GM12864 (cell line): ENCODE measurements at regions not wholly inside any gene's neighbourhood (a gene's known extent, or its start where the extent isn't known, plus 50 kb on each side); places are given as distances from the start of the nearest gene placed in this dataset.

Source experiments
- DNase-seq: peaks from one replicate; pipeline ENCODE4 v3.0.0-alpha.2; 2011; ENCODE audit warnings: low read depth
- H3K4me3 ChIP-seq: 2 replicates; pipeline ENCODE4 v1.5.1; 2011; ENCODE audit warnings: mild to moderate bottlenecking, low read depth, low read length, control low read depth
- TF ChIP-seq, protein P1 (sequence below): IDR thresholded peaks from 2 replicates; pipeline ENCODE4 v1.5.1; 2011; ENCODE audit warnings: low read depth, mild to moderate bottlenecking, moderate library complexity, low read length, control low read depth, inconsistent platforms; ENCODE audit errors: missing control alignments

DNA sequence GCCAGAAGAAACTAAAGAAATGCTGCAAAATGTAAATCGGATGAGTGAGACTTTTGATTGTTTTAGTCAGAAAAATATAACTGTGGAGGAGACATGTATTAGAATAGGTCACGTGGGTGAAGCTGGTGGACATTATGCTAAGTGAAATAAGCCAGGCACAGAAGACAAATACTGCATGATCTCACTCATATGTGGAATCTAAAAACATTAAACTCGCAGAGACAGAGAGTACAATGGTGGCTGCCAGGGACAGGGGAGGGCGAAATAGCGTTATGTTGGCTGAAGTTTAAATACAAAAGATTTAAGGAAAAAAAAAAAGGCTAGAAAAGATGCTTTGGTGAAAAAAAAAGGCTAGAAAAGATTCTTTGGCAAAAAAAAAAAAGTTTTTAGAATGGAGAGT, 63.5 kb upstream of the HDDC2 start:
- no peak for DNase-seq
- no peak overlapping the region for H3K4me3 ChIP-seq
- TF ChIP-seq, protein P1, sequence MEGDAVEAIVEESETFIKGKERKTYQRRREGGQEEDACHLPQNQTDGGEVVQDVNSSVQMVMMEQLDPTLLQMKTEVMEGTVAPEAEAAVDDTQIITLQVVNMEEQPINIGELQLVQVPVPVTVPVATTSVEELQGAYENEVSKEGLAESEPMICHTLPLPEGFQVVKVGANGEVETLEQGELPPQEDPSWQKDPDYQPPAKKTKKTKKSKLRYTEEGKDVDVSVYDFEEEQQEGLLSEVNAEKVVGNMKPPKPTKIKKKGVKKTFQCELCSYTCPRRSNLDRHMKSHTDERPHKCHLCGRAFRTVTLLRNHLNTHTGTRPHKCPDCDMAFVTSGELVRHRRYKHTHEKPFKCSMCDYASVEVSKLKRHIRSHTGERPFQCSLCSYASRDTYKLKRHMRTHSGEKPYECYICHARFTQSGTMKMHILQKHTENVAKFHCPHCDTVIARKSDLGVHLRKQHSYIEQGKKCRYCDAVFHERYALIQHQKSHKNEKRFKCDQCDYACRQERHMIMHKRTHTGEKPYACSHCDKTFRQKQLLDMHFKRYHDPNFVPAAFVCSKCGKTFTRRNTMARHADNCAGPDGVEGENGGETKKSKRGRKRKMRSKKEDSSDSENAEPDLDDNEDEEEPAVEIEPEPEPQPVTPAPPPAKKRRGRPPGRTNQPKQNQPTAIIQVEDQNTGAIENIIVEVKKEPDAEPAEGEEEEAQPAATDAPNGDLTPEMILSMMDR, result no peak

GRCh38 chr6:125367036-125367782, 65.4 kb upstream of the HDDC2 start:
- TF ChIP-seq, protein P1, result no peak
- no peak overlapping the region for H3K4me3 ChIP-seq
- DNase-seq, result no peak

GRCh38 chr6:125370343-125370742, 68.6 kb upstream of the HDDC2 start:
- TF ChIP-seq, protein P1, result no peak
- no peak overlapping the region for H3K4me3 ChIP-seq
- DNase-seq, result no peak

GRCh38 chr6:125375013-125375412, 73.2 kb upstream of the HDDC2 start:
- TF ChIP-seq, protein P1, result no peak
- DNase-seq, result no peak
- H3K4me3 ChIP-seq, result no peak overlapping the region

DNA sequence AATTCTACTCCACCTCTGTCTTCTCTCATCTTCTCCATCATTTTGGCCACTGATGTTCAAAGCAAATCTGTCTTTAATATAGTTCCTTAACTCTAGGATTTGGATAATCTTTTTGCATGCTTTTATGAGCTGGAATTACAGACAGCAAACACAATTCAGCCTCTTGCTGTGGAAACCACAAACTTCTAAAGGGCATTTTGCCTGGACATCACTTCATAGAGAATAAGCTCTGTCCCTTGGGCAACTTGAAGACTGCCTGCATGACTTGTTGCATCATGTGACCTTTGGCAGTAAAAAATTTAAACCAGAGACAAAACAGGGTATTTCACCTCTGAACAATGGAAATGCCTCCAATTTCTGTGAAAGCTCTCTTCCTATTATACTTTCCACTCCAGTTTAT, 74.1 kb upstream of the HDDC2 start:
- no peak for DNase-seq
- H3K4me3 ChIP-seq, result no peak overlapping the region
- TF ChIP-seq, protein P1, result no peak

DNA sequence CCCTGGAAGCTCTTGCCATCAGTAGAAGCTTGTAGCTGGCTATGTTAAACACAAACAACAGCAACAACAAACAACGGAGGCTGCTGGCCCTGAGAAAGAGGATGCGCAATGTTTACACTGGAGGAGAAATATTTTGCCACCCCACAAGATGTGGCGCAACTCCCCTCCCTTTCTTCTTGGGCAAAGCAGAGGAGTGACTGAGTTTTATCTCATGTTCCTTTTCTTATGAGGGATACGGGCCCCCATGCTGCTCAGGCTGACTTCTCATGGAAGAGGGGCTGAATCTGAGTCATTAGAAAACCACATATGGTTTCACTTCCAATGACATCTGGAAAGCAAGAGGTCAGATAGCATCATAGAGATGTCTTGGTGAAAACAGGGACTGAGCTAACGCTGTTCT, 75.9 kb upstream of the HDDC2 start:
- TF ChIP-seq, protein P1, result no peak
- no peak for DNase-seq
- no peak overlapping the region for H3K4me3 ChIP-seq

- TF ChIP-seq, protein P1, result no peak
- no peak for DNase-seq
- H3K4me3 ChIP-seq, result no peak overlapping the region
These were observed 77.4 kb upstream of the HDDC2 start for GRCh38 chr6:125379174-125379573.
